ENCODE measurements at regions not wholly inside any gene's neighbourhood (a gene's known extent, or its start where the extent isn't known, plus 50 kb on each side); places are given as distances from the start of the nearest gene placed in this dataset.
A peak's percentile ranks its signal among the peaks of the same experiment; 100 is the strongest.

GRCh38 chr19:28345811-28346210, 867.1 kb downstream of the UQCRFS1 start (continued):
- no peak for TF ChIP-seq ZNF645 (tag by site-specific recombination; IDR thresholded peaks at IDR 0.05)
- TF ChIP-seq ZNF10 (tag by site-specific recombination; IDR thresholded peaks at IDR 0.05), result no peak
- no peak for TF ChIP-seq ZNF449 (tag by site-specific recombination; IDR thresholded peaks at IDR 0.05)
- no peak for TF ChIP-seq ZNF248 (tag by site-specific recombination; IDR thresholded peaks at IDR 0.05)
- TF ChIP-seq ZNF350 (tag by site-specific recombination; IDR thresholded peaks at IDR 0.05), result no peak
- no peak for TF ChIP-seq ZNF19 (tag by site-specific recombination; IDR thresholded peaks at IDR 0.05; ENCODE audit: low read depth)
- TF ChIP-seq ZFHX2 (tag by site-specific recombination; conservative IDR thresholded peaks at IDR 0.05), result no peak
- TF ChIP-seq ZNF146 (tag by site-specific recombination; IDR thresholded peaks at IDR 0.05), result no peak
- no peak for TF ChIP-seq ZNF548 (tag by site-specific recombination; IDR thresholded peaks at IDR 0.05)

GRCh38 chr19:28341810-28342350, 871.1 kb downstream of the UQCRFS1 start:
- Histone ChIP-seq H3K36me3 (ENCODE audit: control insufficient read depth in 2 of 2, insufficient read depth in 1 of 2, low read length in 2 of 2) (no peaks in the 10 kb centered on the region), H3K4me1 (ENCODE audit: control insufficient read depth, insufficient read depth, low read length) (no peaks in the 10 kb centered on the region), H3K27ac (ENCODE audit: extremely low read depth, low read depth, low read length) (no peak overlapping the region), H3K9me3 (ENCODE audit: control insufficient read depth, insufficient read depth, low read depth, low read length) (no peaks in the 10 kb centered on the region; the same call in 1 of the 2 replicates), H3K4me3 (ENCODE audit: low read depth, low read length) (no peak overlapping the region)
- ChIA-PET CTCF (interaction anchor here (1.6 kb wide), 2 partner anchors 18 to 292 kb away, joined by 4 to 5 read pairs; no protein-coding TSS in a partner anchor), POLR2A (no interaction called here)
- TF ChIP-seq ZNF140 (tag by site-specific recombination; IDR thresholded peaks at IDR 0.05) (no peak), KLF8 (tag by site-specific recombination; IDR thresholded peaks at IDR 0.05) (no peak), ZNF830 (tag by site-specific recombination; IDR thresholded peaks at IDR 0.05; ENCODE audit: low read depth) (0 out of 2 replicates have a peak, but pooled peaks have one; percentile 7), ZNF514 (tag by site-specific recombination; IDR thresholded peaks at IDR 0.05) (no peak), ZNF560 (tag by site-specific recombination; IDR thresholded peaks at IDR 0.05; ENCODE audit: borderline replicate concordance) (no peak), ZNF544 (tag by site-specific recombination; IDR thresholded peaks at IDR 0.05) (0 out of 2 replicates have a peak, but pooled peaks have one; percentile 64), ZNF549 (tag by site-specific recombination; IDR thresholded peaks at IDR 0.05) (0 out of 2 replicates have a peak, but pooled peaks have one; percentile 24), REPIN1 (tag by site-specific recombination; IDR thresholded peaks at IDR 0.05; ENCODE audit: low read depth) (no peak), ZBTB44 (tag by site-specific recombination; IDR thresholded peaks at IDR 0.05) (0 out of 2 replicates have a peak, but pooled peaks have one; percentile 12)

GRCh38 chr19:28334419-28334818, 878.5 kb downstream of the UQCRFS1 start:
- peaks cover 3% of the 10 kb centered on the region for H3K4me1 ChIP-seq (ENCODE audit: control insufficient read depth, insufficient read depth, low read length)
- no peak overlapping the region for H3K4me3 ChIP-seq (ENCODE audit: low read depth, low read length)
- POLR2A ChIA-PET, result interaction anchor here (0.6 kb wide), 1 partner anchor 384 kb away, joined by 5 read pairs; no protein-coding TSS in a partner anchor
- no peak overlapping the region for H3K27ac ChIP-seq (ENCODE audit: extremely low read depth, low read depth, low read length)
- no peaks in the 10 kb centered on the region; the same call in none of the 2 replicates for H3K9me3 ChIP-seq (ENCODE audit: control insufficient read depth, insufficient read depth, low read depth, low read length)
- H3K36me3 ChIP-seq (ENCODE audit: control insufficient read depth in 2 of 2, insufficient read depth in 1 of 2, low read length in 2 of 2), result no peaks in the 10 kb centered on the region
- CTCF ChIA-PET, result interaction anchor here (0.5 to 2.4 kb wide), 9 partner anchors 9 to 1096 kb away, joined by 3 to 20 read pairs (median 3); no protein-coding TSS in a partner anchor
- TF ChIP-seq ZNF138 (tag by site-specific recombination; IDR thresholded peaks at IDR 0.05; ENCODE audit: borderline replicate concordance) (no peak), ZBTB44 (tag by site-specific recombination; IDR thresholded peaks at IDR 0.05) (no peak), ZBTB1 (tag by site-specific recombination; IDR thresholded peaks at IDR 0.05) (no peak), ZNF701 (tag by site-specific recombination; IDR thresholded peaks at IDR 0.05) (no peak), REPIN1 (tag by site-specific recombination; IDR thresholded peaks at IDR 0.05; ENCODE audit: low read depth) (no peak), ZNF148 (tag by site-specific recombination; IDR thresholded peaks at IDR 0.05; ENCODE audit: borderline replicate concordance) (no peak)
